ENCODE measurements at regions not wholly inside any gene's neighbourhood (a gene's known extent, or its start where the extent isn't known, plus 50 kb on each side); places are given as distances from the start of the nearest gene placed in this dataset.

DNA sequence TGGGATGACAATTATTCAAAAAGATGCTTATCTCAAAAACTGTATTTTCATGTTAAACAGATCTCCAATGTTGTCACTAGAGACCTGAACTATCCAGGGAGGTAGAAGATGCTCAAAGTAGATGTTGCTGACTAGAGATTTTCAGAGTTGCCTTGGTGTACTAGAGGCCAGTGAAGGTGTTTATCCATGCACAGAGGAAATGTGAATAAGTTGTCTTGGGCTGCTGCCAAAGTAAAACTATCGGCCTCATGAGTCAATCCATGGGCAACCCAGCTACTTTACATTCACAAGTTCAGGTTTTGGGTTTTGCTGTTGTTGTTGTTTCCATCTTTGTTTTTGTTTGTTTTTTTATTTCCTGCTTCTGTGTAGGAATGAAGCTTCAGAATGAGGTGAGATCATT, 141.1 kb upstream of the RANBP3L start:
- TF ChIP-seq CTCF (conservative IDR thresholded peaks at IDR 0.05): no peak
- TF ChIP-seq EZH2 (IDR thresholded peaks at IDR 0.05; ENCODE audit: low read depth): no peak
